ENCODE measurements at regions not wholly inside any gene's neighbourhood (a gene's known extent, or its start where the extent isn't known, plus 50 kb on each side); places are given as distances from the start of the nearest gene placed in this dataset.

- DNase-seq (ENCODE audit: low read depth): no peak
- H3K4me3 ChIP-seq (ENCODE audit: low read depth, low read length): no peak overlapping the region
- TF ChIP-seq MAX (IDR thresholded peaks at IDR 0.05; ENCODE audit: low read depth, low read length) (no peak), MYC (IDR thresholded peaks at IDR 0.05; ENCODE audit: low read depth, low read length) (no peak), POLR2A (IDR thresholded peaks at IDR 0.05; ENCODE audit: extremely low read depth, insufficient read length) (no peak)
- TF ChIP-seq, protein P1, sequence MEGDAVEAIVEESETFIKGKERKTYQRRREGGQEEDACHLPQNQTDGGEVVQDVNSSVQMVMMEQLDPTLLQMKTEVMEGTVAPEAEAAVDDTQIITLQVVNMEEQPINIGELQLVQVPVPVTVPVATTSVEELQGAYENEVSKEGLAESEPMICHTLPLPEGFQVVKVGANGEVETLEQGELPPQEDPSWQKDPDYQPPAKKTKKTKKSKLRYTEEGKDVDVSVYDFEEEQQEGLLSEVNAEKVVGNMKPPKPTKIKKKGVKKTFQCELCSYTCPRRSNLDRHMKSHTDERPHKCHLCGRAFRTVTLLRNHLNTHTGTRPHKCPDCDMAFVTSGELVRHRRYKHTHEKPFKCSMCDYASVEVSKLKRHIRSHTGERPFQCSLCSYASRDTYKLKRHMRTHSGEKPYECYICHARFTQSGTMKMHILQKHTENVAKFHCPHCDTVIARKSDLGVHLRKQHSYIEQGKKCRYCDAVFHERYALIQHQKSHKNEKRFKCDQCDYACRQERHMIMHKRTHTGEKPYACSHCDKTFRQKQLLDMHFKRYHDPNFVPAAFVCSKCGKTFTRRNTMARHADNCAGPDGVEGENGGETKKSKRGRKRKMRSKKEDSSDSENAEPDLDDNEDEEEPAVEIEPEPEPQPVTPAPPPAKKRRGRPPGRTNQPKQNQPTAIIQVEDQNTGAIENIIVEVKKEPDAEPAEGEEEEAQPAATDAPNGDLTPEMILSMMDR (IDR thresholded peaks at IDR 0.05; ENCODE audit: low read depth, low read length): no peak
These were observed 184.8 kb upstream of the GALNT17 start for GRCh38 chr7:70947181-70947580.

- DNase-seq (ENCODE audit: low read depth): no peak
- no peak for TF ChIP-seq MYC (IDR thresholded peaks at IDR 0.05; ENCODE audit: low read depth, low read length)
- no peak for TF ChIP-seq MAX (IDR thresholded peaks at IDR 0.05; ENCODE audit: low read depth, low read length)
- TF ChIP-seq, protein P1 (IDR thresholded peaks at IDR 0.05; ENCODE audit: low read depth, low read length): no peak
- no peak for TF ChIP-seq POLR2A (IDR thresholded peaks at IDR 0.05; ENCODE audit: extremely low read depth, insufficient read length)
- no peak overlapping the region for H3K4me3 ChIP-seq (ENCODE audit: low read depth, low read length)
These were observed 182.1 kb upstream of the GALNT17 start for GRCh38 chr7:70949862-70950261.

DNA sequence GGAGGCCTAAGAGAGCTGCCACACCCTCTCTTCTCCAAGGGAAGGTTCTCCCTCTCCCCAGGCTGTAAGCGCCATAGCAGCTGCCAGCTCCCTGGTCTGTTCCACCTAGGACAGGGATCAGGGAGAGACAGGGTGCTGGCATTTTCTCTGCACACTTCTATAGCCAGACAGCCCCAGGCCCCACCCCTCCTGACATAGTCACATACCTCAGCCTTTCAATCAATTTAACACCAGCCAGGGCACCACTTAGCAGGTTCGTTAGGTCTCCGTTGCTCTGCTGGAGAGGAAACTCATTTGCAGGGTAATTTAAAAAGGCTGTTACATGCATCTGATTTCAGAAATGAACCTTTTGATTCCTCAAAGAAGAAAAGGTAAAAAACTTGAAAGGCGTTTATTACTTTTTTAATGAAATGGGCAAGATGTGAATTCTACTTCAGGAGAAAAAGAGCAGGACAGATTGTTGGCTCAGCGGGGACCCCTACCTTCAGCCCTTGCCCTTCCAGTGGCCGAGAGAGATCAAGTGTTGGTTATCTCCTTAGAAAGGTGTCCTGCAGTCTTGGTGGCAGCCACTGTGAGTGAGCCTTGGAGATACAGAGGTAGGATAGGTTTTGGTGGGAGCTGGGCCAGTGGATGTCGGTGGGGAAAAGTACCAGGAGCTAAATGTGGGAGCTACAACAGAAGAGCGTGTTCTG lies 180.5 kb upstream of the GALNT17 start:
- no peak for DNase-seq (ENCODE audit: low read depth)
- TF ChIP-seq MAX (IDR thresholded peaks at IDR 0.05; ENCODE audit: low read depth, low read length) (no peak), MYC (IDR thresholded peaks at IDR 0.05; ENCODE audit: low read depth, low read length) (no peak), POLR2A (IDR thresholded peaks at IDR 0.05; ENCODE audit: extremely low read depth, insufficient read length) (no peak)
- TF ChIP-seq, protein P1 (IDR thresholded peaks at IDR 0.05; ENCODE audit: low read depth, low read length): no peak
- H3K4me3 ChIP-seq (ENCODE audit: low read depth, low read length): no peak overlapping the region

DNA sequence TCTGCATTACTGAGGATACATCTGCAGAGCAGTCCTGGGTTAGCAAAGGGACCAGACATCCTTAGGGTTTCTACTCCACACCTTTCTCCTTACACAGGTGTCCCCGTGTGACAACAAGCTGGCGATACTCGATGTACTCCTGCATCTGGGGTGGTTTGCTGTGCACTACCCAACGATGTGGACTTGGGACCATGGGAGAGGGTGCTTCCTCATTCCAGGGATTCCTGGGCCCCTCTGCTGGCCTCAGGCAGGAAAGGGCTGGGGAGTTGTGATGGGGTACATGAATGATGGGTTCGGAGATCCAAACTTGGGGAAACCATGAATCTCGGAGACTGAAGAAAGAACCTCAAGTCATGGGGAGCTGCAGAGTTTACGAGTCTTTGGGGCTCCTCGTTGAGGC lies 179.6 kb upstream of the GALNT17 start:
- H3K4me3 ChIP-seq (ENCODE audit: low read depth, low read length): no peak overlapping the region
- DNase-seq (ENCODE audit: low read depth): no peak
- TF ChIP-seq MYC (IDR thresholded peaks at IDR 0.05; ENCODE audit: low read depth, low read length) (no peak), POLR2A (IDR thresholded peaks at IDR 0.05; ENCODE audit: extremely low read depth, insufficient read length) (no peak), MAX (IDR thresholded peaks at IDR 0.05; ENCODE audit: low read depth, low read length) (no peak)
- TF ChIP-seq, protein P1 (IDR thresholded peaks at IDR 0.05; ENCODE audit: low read depth, low read length): no peak

- DNase-seq (ENCODE audit: low read depth): no peak
- no peak for TF ChIP-seq MYC (IDR thresholded peaks at IDR 0.05; ENCODE audit: low read depth, low read length)
- H3K4me3 ChIP-seq (ENCODE audit: low read depth, low read length): no peak overlapping the region
These were observed 178.6 kb upstream of the GALNT17 start for GRCh38 chr7:70953331-70953741.

DNA sequence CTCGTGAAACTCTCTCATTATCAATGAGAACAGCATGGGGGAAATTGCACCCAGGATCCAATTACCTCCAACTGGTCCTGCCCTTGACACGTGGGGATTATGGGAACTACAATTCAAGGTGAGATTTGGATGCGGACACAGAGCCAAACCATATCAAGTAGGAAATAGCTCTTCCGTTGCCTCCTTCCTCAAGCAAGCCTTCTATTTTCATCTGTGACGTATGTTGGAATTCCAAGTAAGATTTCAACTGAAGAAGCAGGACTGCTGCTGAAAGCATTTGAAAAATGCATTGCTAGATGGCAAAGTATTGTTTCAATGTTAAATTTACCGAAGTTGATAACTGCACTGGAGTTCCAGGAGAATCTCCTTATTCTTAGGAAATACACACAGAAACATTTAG lies 178.1 kb upstream of the GALNT17 start:
- TF ChIP-seq POLR2A (IDR thresholded peaks at IDR 0.05; ENCODE audit: extremely low read depth, insufficient read length): no peak

GRCh38 chr7:70972693-70973092 lies 159.3 kb upstream of the GALNT17 start:
- DNase-seq (ENCODE audit: low read depth): no peak
- H3K4me3 ChIP-seq (ENCODE audit: low read depth, low read length): no peak overlapping the region

More for the DNA sequence above, 178.1 kb upstream of the GALNT17 start:
- no peak overlapping the region for H3K4me3 ChIP-seq (ENCODE audit: low read depth, low read length)
- DNase-seq (ENCODE audit: low read depth): no peak

More at GRCh38 chr7:70972693-70973092, 159.3 kb upstream of the GALNT17 start:
- TF ChIP-seq POLR2A (IDR thresholded peaks at IDR 0.05; ENCODE audit: extremely low read depth, insufficient read length): no peak
- TF ChIP-seq MAX (IDR thresholded peaks at IDR 0.05; ENCODE audit: low read depth, low read length): no peak
- TF ChIP-seq, protein P1 (IDR thresholded peaks at IDR 0.05; ENCODE audit: low read depth, low read length): no peak
- TF ChIP-seq MYC (IDR thresholded peaks at IDR 0.05; ENCODE audit: low read depth, low read length): no peak
